GM23338 (cell line): ENCODE measurements at regions not wholly inside any gene's neighbourhood (a gene's known extent, or its start where the extent isn't known, plus 50 kb on each side); places are given as distances from the start of the nearest gene placed in this dataset.

Source experiments
- ATAC-seq: fragments of 200-7000 bp; cut with Tn5 transposase; 3 replicates; pipeline ENCODE4 v1.9.1; 2020
- DNase-seq: peaks from one replicate; pipeline ENCODE4 v3.0.0-alpha.2; 2015; ENCODE audit warnings: low spot score
- H2AFZ ChIP-seq: fragments of 200-600 bp; sonication (generic); 2 replicates; pipeline ENCODE4 v1.8.0; 2016; ENCODE audit warnings: antibody characterized with exemption, mild to moderate bottlenecking, moderate library complexity
- H3F3A ChIP-seq: fragments of 200-600 bp; sonication (generic); replicated peaks from 2 replicates; pipeline ENCODE4 v1.8.0; 2017; ENCODE audit warnings: antibody characterized with exemption, mixed run types, low read depth
- H3K27ac ChIP-seq: fragments of 200-600 bp; sonication (generic); 2 replicates; pipeline ENCODE4 v1.6.1; 2016; ENCODE audit warnings: low read depth
- H3K27me3 ChIP-seq: fragments of 200-600 bp; sonication (generic); 2 replicates; pipeline ENCODE4 v1.8.0; 2016; ENCODE audit warnings: mild to moderate bottlenecking, mixed run types, moderate library complexity; ENCODE audit not compliant: insufficient read depth
- H3K36me3 ChIP-seq: fragments of 200-600 bp; sonication (generic); 2 replicates; pipeline ENCODE4 v1.8.0; 2016; ENCODE audit warnings: mild to moderate bottlenecking; ENCODE audit not compliant: insufficient read depth
- H3K4me1 ChIP-seq: fragments of 200-600 bp; sonication (generic); 2 replicates; pipeline ENCODE4 v1.8.0; 2016; ENCODE audit warnings: mild to moderate bottlenecking, moderate library complexity; ENCODE audit not compliant: insufficient read depth
- H3K4me2 ChIP-seq: fragments of 200-600 bp; sonication (generic); 2 replicates; pipeline ENCODE4 v1.7.1; 2017; ENCODE audit warnings: mixed run types
- H3K4me3 ChIP-seq: fragments of 200-600 bp; sonication (generic); 2 replicates; pipeline ENCODE4 v1.6.1; 2016; ENCODE audit warnings: mixed run types
- H3K79me2 ChIP-seq: fragments of 200-600 bp; sonication (generic); replicated peaks from 2 replicates; pipeline ENCODE4 v1.8.0; 2017; ENCODE audit warnings: mild to moderate bottlenecking; ENCODE audit not compliant: insufficient read depth
- H3K9me2 ChIP-seq: fragments of 200-600 bp; sonication (generic); 2 replicates; pipeline ENCODE4 v1.8.0; 2017; ENCODE audit not compliant: insufficient read depth
- H4K20me1 ChIP-seq: fragments of 200-600 bp; sonication (generic); replicated peaks from 2 replicates; pipeline ENCODE4 v1.8.0; 2017; ENCODE audit warnings: mild to moderate bottlenecking; ENCODE audit not compliant: insufficient read depth
- H3K27ac Mint-ChIP-seq: 2 replicates; pipeline ENCODE4 v1.8.0; 2020; ENCODE audit warnings: inconsistent platforms, mild to moderate bottlenecking, moderate library complexity, mixed read lengths
- H3K27me3 Mint-ChIP-seq: 3 replicates; pipeline ENCODE4 v1.8.0; 2022; ENCODE audit warnings: low read depth, mild to moderate bottlenecking, moderate library complexity, mixed read lengths, inconsistent platforms; ENCODE audit not compliant: insufficient read depth, poor library complexity
- H3K36me3 Mint-ChIP-seq: 3 replicates; pipeline ENCODE4 v1.8.0; 2021; ENCODE audit warnings: low read depth, mild to moderate bottlenecking, inconsistent platforms, moderate library complexity, mixed read lengths
- H3K4me1 Mint-ChIP-seq: 3 replicates; pipeline ENCODE4 v1.8.0; 2020; ENCODE audit warnings: mild to moderate bottlenecking, inconsistent platforms, mixed read lengths
- H3K4me3 Mint-ChIP-seq: 3 replicates; pipeline ENCODE4 v1.8.0; 2021; ENCODE audit warnings: moderate library complexity, mild to moderate bottlenecking, inconsistent platforms, mixed read lengths
- H3K9me3 Mint-ChIP-seq: 3 replicates; pipeline ENCODE4 v1.8.0; 2020; ENCODE audit warnings: moderate library complexity, mild to moderate bottlenecking, inconsistent platforms, mixed read lengths
- CTCF ChIP-seq, 2 experiments: fragments of 200-600 bp in 1 of 2; sonication (generic) in 1 of 2; conservative IDR thresholded peaks; 2 replicates each; pipeline versions ENCODE4 v1.5.1 to v1.6.1; 2016 to 2017; ENCODE audit warnings: antibody characterized with exemption in 2 of 2, low read depth in 2 of 2, mild to moderate bottlenecking in 2 of 2, moderate library complexity in 1 of 2
- EZH2 ChIP-seq: fragments of 200-600 bp; sonication (generic); IDR thresholded peaks from one replicate; pipeline ENCODE4 v1.8.0; 2017; ENCODE audit warnings: antibody characterized with exemption, mild to moderate bottlenecking, low read depth; ENCODE audit not compliant: unreplicated experiment
- TF ChIP-seq, protein P1 (sequence below): IDR thresholded peaks from one replicate; pipeline ENCODE4 v1.6.1; 2018; ENCODE audit warnings: antibody characterized with exemption; ENCODE audit not compliant: unreplicated experiment

DNA sequence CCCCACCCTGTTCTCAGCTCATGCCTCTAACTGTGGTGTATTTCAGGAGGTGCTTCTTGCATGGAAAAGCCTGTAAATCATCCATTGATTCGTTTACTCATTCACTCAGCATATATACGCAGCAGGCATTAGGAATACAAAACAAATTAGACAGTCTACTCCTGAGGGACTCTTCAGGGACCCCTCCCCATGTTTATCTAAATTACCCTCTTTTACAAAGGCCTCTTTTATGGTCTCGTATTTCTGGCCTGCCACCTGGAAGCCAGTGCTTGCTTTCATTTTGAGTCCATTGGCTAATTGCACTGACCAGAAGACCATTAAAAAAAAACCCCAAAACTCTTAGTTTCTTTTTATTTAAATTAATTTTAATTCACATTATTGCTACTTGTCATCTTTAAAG, 134.4 kb downstream of the DACT1 start:
- no peak overlapping the region for H2AFZ ChIP-seq
- Mint-ChIP-seq H3K4me1 (peaks cover 35% of the 10 kb centered on the region), H3K4me3 (no peak overlapping the region), H3K36me3 (no peaks in the 10 kb centered on the region; the same call in 2 of the 3 replicates), H3K27me3 (peaks cover 42% of the 10 kb centered on the region), H3K9me3 (0 out of 3 replicates have a peak, but pooled peaks cover 5% of the 10 kb centered on the region), H3K27ac (no peak overlapping the region)
- H3K9me2 ChIP-seq: no peaks in the 10 kb centered on the region
- TF ChIP-seq, protein P1, sequence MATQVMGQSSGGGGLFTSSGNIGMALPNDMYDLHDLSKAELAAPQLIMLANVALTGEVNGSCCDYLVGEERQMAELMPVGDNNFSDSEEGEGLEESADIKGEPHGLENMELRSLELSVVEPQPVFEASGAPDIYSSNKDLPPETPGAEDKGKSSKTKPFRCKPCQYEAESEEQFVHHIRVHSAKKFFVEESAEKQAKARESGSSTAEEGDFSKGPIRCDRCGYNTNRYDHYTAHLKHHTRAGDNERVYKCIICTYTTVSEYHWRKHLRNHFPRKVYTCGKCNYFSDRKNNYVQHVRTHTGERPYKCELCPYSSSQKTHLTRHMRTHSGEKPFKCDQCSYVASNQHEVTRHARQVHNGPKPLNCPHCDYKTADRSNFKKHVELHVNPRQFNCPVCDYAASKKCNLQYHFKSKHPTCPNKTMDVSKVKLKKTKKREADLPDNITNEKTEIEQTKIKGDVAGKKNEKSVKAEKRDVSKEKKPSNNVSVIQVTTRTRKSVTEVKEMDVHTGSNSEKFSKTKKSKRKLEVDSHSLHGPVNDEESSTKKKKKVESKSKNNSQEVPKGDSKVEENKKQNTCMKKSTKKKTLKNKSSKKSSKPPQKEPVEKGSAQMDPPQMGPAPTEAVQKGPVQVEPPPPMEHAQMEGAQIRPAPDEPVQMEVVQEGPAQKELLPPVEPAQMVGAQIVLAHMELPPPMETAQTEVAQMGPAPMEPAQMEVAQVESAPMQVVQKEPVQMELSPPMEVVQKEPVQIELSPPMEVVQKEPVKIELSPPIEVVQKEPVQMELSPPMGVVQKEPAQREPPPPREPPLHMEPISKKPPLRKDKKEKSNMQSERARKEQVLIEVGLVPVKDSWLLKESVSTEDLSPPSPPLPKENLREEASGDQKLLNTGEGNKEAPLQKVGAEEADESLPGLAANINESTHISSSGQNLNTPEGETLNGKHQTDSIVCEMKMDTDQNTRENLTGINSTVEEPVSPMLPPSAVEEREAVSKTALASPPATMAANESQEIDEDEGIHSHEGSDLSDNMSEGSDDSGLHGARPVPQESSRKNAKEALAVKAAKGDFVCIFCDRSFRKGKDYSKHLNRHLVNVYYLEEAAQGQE: no peak
- no peaks in the 10 kb centered on the region for H4K20me1 ChIP-seq
- DNase-seq (no peak), ATAC-seq (no peak)
- peaks cover 23% of the 10 kb centered on the region for H3K27me3 ChIP-seq
- H3K79me2 ChIP-seq: no peaks in the 10 kb centered on the region
- H3K36me3 ChIP-seq: no peaks in the 10 kb centered on the region
- no peak overlapping the region for H3K4me3 ChIP-seq
- no peak overlapping the region for H3K27ac ChIP-seq
- peaks cover 43% of the 10 kb centered on the region for H3K4me1 ChIP-seq
- H3K4me2 ChIP-seq: no peak overlapping the region
- no peaks in the 10 kb centered on the region for H3F3A ChIP-seq

DNA sequence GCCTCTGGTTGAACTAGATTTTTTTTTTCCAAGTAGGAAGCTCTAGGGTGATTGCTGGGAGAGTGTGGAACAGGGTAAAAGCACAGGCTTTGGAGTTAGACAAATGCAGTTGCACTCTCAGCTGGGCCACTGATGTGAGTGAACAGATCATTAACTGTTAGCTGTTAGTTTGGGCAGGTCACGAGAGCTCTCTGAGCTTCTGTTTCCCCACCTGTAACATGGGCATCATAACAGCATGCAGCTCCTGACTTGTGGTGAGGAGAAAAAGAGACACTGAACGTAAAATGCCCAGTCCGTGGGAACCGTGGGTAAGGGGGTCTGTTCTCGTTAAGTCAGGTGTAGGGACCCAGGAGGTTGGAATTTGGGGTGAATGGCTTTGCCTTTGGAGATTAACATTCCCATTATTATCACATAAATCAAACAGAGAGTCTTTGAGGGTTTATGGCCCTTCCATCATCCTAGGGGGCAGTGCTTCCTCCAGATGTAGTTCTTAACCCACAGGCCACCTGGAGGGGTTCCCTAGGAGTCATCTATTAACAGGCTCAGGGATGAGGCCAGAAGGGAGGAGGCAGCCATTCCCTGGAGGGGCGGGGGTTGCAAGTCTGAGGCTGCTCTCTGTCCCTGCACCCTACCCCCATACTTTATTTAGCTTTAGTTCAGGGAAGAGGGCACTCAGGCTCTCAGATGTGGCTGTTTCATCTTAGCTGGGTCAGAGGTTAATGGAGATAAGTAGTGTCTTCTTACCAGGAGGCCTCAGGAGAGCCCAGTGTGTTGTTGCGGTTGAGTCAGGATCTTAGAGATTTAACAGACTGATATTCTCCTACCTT, 135.2 kb downstream of the DACT1 start:
- H3K27ac ChIP-seq: no peak overlapping the region
- H3K79me2 ChIP-seq: no peaks in the 10 kb centered on the region
- H3K4me1 ChIP-seq: peaks cover 43% of the 10 kb centered on the region
- no peak overlapping the region for H3K4me3 ChIP-seq
- 0 out of 3 replicates have a peak, but pooled peaks cover 5% of the 10 kb centered on the region for H3K9me3 Mint-ChIP-seq
- peaks cover 14% of the 10 kb centered on the region for H3K27me3 ChIP-seq
- H2AFZ ChIP-seq: no peak overlapping the region
- H3K27ac Mint-ChIP-seq: no peak overlapping the region
- no peak overlapping the region for H3K4me2 ChIP-seq
- H3K4me3 Mint-ChIP-seq: no peak overlapping the region
- H3K36me3 Mint-ChIP-seq: no peaks in the 10 kb centered on the region; the same call in 2 of the 3 replicates
- H3K4me1 Mint-ChIP-seq: peaks cover 35% of the 10 kb centered on the region
- DNase-seq (peak; percentile 48), ATAC-seq (peak; percentile 58)
- H3K36me3 ChIP-seq: no peaks in the 10 kb centered on the region
- H4K20me1 ChIP-seq: no peaks in the 10 kb centered on the region
- peaks cover 33% of the 10 kb centered on the region for H3K27me3 Mint-ChIP-seq
- no peaks in the 10 kb centered on the region for H3F3A ChIP-seq
- TF ChIP-seq CTCF (conservative IDR thresholded peaks at IDR 0.05; ENCODE audit: low read depth in 2 of 2): peak in 1 of 2 experiments; percentile 29; a peak in 2 of 4 replicates
- TF ChIP-seq EZH2: no peak
- H3K9me2 ChIP-seq: no peaks in the 10 kb centered on the region
